22Rv1 (cell line): ENCODE measurements at regions not wholly inside any gene's neighbourhood (a gene's known extent, or its start where the extent isn't known, plus 50 kb on each side); places are given as distances from the start of the nearest gene placed in this dataset.

ENCODE experiments used
- CTCF ChIP-seq: fragments of 450-650 bp; IDR thresholded peaks from 2 replicates; pipeline ENCODE4 v1.5.1; 2017; ENCODE audit warnings: mild to moderate bottlenecking
- ZFX ChIP-seq: fragments of 450-650 bp; IDR thresholded peaks from 2 replicates; pipeline ENCODE4 v1.6.1; 2017; ENCODE audit warnings: antibody characterized with exemption, borderline replicate concordance

GRCh38 chr20:24805456-24806238 is 143.4 kb upstream of the CST7 start:
- TF ChIP-seq CTCF (no peak), ZFX (no peak)
